D721Med (cell line): ENCODE measurements at regions not wholly inside any gene's neighbourhood (a gene's known extent, or its start where the extent isn't known, plus 50 kb on each side); places are given as distances from the start of the nearest gene placed in this dataset.

Experiments
- DNase-seq: peaks from one replicate; pipeline ENCODE4 v3.0.0; 2011; ENCODE audit warnings: low spot score; ENCODE audit not compliant: insufficient read length
- FAIRE-seq: peaks from 2 replicates; lab custom pipeline; 2011; peaks lifted over from hg19 to GRCh38; lab: Jason Lieb, UNC
- CTCF ChIP-seq: IDR thresholded peaks from 2 replicates; pipeline ENCODE4 v1.5.1; 2012; ENCODE audit warnings: mild to moderate bottlenecking, control low read depth; ENCODE audit not compliant: insufficient read depth; ENCODE audit errors: missing control alignments

DNA sequence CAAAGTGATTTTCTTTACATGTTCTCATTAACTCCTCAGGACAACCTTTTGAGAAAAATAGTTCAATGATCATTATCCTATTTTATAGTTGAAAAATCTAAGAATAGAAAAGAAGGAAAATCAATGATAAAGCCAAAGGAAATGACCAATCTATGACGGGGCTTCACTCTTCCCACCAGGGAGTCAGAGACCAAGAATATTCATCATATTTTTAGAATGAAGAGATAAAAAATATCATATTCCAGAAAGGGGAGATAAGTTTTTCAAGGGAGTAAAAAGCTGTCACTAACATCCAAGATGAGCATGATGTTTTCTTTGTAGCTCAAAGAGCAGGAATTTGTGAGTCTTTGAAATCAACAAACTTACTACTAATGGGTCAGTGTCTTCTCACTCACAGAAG, 71.5 kb upstream of the LPP start:
- no peak for TF ChIP-seq CTCF
- FAIRE-seq (no peak), DNase-seq (no peak)

DNA sequence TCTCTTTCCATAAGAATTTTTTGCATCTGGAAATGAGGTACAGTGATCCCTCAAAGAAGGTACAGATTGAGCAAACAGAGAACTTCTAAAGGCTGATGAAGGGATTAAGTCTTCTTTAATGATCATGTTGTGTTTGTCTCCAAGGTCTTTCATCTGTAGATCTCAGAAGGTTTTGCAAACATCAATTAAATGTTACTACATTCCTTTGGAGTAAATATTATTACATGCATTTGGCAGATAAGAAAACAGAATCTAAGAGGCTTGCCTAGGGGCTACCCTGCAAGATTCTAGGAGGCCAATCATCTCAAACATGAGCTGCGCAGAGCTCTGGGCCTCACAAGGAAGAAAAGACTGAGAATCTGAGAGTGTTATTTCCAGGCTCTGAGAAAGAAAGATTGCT, 70.9 kb upstream of the LPP start:
- FAIRE-seq (no peak), DNase-seq (no peak)
- TF ChIP-seq CTCF, result no peak

GRCh38 chr3:188084752-188085583, 69.0 kb upstream of the LPP start:
- no peak for TF ChIP-seq CTCF
- DNase-seq (no peak), FAIRE-seq (no peak)

GRCh38 chr3:188085584-188086560, 68.1 kb upstream of the LPP start:
- FAIRE-seq (no peak), DNase-seq (no peak)
- no peak for TF ChIP-seq CTCF

- TF ChIP-seq CTCF, result no peak
- DNase-seq, result no peak
- FAIRE-seq, result no peak
These were observed 64.8 kb upstream of the LPP start for GRCh38 chr3:188088948-188089685.

GRCh38 chr3:188090620-188091309, 63.2 kb upstream of the LPP start:
- DNase-seq (no peak), FAIRE-seq (no peak)
- TF ChIP-seq CTCF, result no peak
